KMS-11 (cell line): ENCODE measurements at regions not wholly inside any gene's neighbourhood (a gene's known extent, or its start where the extent isn't known, plus 50 kb on each side); places are given as distances from the start of the nearest gene placed in this dataset.

ENCODE experiments used
- H2AFZ ChIP-seq: fragments of 200-600 bp; sonication (generic); 2 replicates; pipeline ENCODE4 v1.6.1; 2016; ENCODE audit warnings: antibody characterized with exemption, mixed run types, low read depth
- H3K27ac ChIP-seq: fragments of 200-600 bp; sonication (generic); 2 replicates; pipeline ENCODE4 v1.6.1; 2016; ENCODE audit warnings: mild to moderate bottlenecking, mixed run types
- H3K27me3 ChIP-seq: fragments of 200-600 bp; sonication (generic); 2 replicates; pipeline ENCODE4 v1.6.1; 2017; ENCODE audit warnings: mild to moderate bottlenecking, low read depth, mixed run types, moderate library complexity; ENCODE audit not compliant: insufficient read depth
- H3K36me3 ChIP-seq: fragments of 200-600 bp; sonication (generic); 2 replicates; pipeline ENCODE4 v1.6.1; 2017; ENCODE audit warnings: mild to moderate bottlenecking, mixed run types; ENCODE audit not compliant: insufficient read depth
- H3K4me1 ChIP-seq: fragments of 200-600 bp; sonication (generic); 2 replicates; pipeline ENCODE4 v1.6.1; 2016; ENCODE audit warnings: mild to moderate bottlenecking, low read depth, mixed run types; ENCODE audit not compliant: poor library complexity, severe bottlenecking
- H3K4me2 ChIP-seq: fragments of 200-600 bp; sonication (generic); 2 replicates; pipeline ENCODE4 v1.7.0; 2016; ENCODE audit warnings: mild to moderate bottlenecking, mixed run types
- H3K4me3 ChIP-seq: fragments of 200-600 bp; sonication (generic); IDR thresholded peaks from 2 replicates; pipeline ENCODE4 v1.6.1; 2017; ENCODE audit warnings: low read depth, low read length, mixed read lengths; ENCODE audit not compliant: insufficient read depth
- H3K79me2 ChIP-seq: fragments of 200-600 bp; sonication (generic); 2 replicates; pipeline ENCODE4 v1.6.1; 2016; ENCODE audit warnings: low read depth, mixed run types; ENCODE audit not compliant: insufficient read depth
- H3K9ac ChIP-seq: fragments of 200-600 bp; sonication (generic); 2 replicates; pipeline ENCODE4 v1.6.1; 2016; ENCODE audit warnings: mild to moderate bottlenecking, mixed run types
- H4K20me1 ChIP-seq: fragments of 200-600 bp; sonication (generic); 2 replicates; pipeline ENCODE4 v1.6.1; 2016; ENCODE audit warnings: mild to moderate bottlenecking, mixed run types; ENCODE audit not compliant: insufficient read depth
- TF ChIP-seq, protein P1 (sequence below): fragments of 200-600 bp; sonication (generic); conservative IDR thresholded peaks from 2 replicates; pipeline ENCODE4 v1.6.1; 2017; ENCODE audit warnings: low read depth, mild to moderate bottlenecking, antibody characterized with exemption, low read length, moderate library complexity, mixed read lengths

- no peaks in the 10 kb centered on the region for H4K20me1 ChIP-seq
Measured at GRCh38 chr16:82523815-82524214, 103.0 kb upstream of the CDH13 start.

GRCh38 chr16:82522026-82522425, 104.7 kb upstream of the CDH13 start:
- TF ChIP-seq, protein P1, sequence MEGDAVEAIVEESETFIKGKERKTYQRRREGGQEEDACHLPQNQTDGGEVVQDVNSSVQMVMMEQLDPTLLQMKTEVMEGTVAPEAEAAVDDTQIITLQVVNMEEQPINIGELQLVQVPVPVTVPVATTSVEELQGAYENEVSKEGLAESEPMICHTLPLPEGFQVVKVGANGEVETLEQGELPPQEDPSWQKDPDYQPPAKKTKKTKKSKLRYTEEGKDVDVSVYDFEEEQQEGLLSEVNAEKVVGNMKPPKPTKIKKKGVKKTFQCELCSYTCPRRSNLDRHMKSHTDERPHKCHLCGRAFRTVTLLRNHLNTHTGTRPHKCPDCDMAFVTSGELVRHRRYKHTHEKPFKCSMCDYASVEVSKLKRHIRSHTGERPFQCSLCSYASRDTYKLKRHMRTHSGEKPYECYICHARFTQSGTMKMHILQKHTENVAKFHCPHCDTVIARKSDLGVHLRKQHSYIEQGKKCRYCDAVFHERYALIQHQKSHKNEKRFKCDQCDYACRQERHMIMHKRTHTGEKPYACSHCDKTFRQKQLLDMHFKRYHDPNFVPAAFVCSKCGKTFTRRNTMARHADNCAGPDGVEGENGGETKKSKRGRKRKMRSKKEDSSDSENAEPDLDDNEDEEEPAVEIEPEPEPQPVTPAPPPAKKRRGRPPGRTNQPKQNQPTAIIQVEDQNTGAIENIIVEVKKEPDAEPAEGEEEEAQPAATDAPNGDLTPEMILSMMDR = no peak
- no peaks in the 10 kb centered on the region for H4K20me1 ChIP-seq
- H3K79me2 ChIP-seq = no peaks in the 10 kb centered on the region
- no peaks in the 10 kb centered on the region for H3K4me1 ChIP-seq
- H3K9ac ChIP-seq = no peak overlapping the region
- no peaks in the 10 kb centered on the region for H3K27me3 ChIP-seq
- no peak overlapping the region for H3K4me2 ChIP-seq
- H3K27ac ChIP-seq = no peak overlapping the region
- no peak overlapping the region for H2AFZ ChIP-seq
- H3K4me3 ChIP-seq = no peak overlapping the region
- H3K36me3 ChIP-seq = no peaks in the 10 kb centered on the region

More at GRCh38 chr16:82523815-82524214, 103.0 kb upstream of the CDH13 start:
- Histone ChIP-seq H3K36me3 (no peaks in the 10 kb centered on the region), H3K79me2 (no peaks in the 10 kb centered on the region), H3K27ac (no peak overlapping the region), H3K4me2 (no peak overlapping the region), H3K27me3 (no peaks in the 10 kb centered on the region), H3K9ac (no peak overlapping the region), H3K4me1 (no peaks in the 10 kb centered on the region), H3K4me3 (no peak overlapping the region), H2AFZ (no peak overlapping the region)
- TF ChIP-seq, protein P1 = no peak

DNA sequence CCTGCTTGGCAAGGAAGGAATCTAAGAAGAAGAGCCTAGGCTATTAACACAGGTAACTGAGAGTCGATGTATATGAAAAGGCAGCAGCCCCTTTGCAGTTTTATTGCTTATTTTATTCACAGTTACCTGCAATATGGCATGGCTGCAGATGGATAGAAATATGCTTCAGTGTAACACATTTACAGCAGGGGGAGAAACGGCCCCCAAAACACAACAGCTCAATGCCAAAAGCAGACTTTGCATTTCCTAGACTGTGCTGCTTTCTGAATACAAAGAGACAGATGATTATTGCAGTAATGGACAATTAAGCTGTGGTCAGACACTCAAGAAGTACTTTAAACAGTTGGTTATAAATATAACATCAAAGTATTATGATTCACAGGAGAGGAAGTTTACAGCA, 108.0 kb upstream of the CDH13 start:
- H3K4me3 ChIP-seq = no peak overlapping the region
- TF ChIP-seq, protein P1 = no peak

DNA sequence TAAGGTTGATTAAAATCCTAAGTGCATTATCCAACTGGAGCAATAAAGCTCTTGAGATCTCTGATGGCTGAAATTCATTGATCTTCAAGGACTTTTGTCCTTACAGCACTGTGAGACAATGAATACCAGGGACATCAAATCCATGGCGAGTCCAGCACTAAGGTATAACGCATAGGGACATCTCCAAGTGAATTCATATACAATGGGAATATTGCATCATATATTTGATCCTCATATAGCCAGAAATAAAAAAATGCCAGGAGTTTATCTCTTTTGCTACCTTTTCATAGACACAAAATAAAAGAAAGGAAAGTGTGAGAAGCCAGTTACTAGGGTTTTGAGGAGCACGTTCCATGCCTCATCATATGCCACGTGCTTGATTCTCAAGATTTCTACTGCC, 112.5 kb upstream of the CDH13 start:
- Histone ChIP-seq H3K4me1 (no peaks in the 10 kb centered on the region), H3K4me2 (no peak overlapping the region), H3K79me2 (no peaks in the 10 kb centered on the region), H3K4me3 (no peak overlapping the region), H3K27me3 (no peaks in the 10 kb centered on the region), H3K27ac (no peak overlapping the region), H3K36me3 (no peaks in the 10 kb centered on the region), H4K20me1 (no peaks in the 10 kb centered on the region), H2AFZ (no peak overlapping the region), H3K9ac (no peak overlapping the region)
- TF ChIP-seq, protein P1 = no peak

More for the DNA sequence above, 108.0 kb upstream of the CDH13 start:
- Histone ChIP-seq H4K20me1 (no peaks in the 10 kb centered on the region), H3K4me1 (no peaks in the 10 kb centered on the region), H2AFZ (no peak overlapping the region), H3K36me3 (no peaks in the 10 kb centered on the region), H3K4me2 (no peak overlapping the region), H3K79me2 (no peaks in the 10 kb centered on the region), H3K27ac (no peak overlapping the region), H3K9ac (no peak overlapping the region), H3K27me3 (no peaks in the 10 kb centered on the region)

- TF ChIP-seq, protein P1 = no peak
- no peaks in the 10 kb centered on the region for H3K36me3 ChIP-seq
Measured at GRCh38 chr16:82510789-82511305, 115.9 kb upstream of the CDH13 start.

More at GRCh38 chr16:82510789-82511305, 115.9 kb upstream of the CDH13 start:
- no peak overlapping the region for H3K9ac ChIP-seq
- H2AFZ ChIP-seq = no peak overlapping the region
- no peaks in the 10 kb centered on the region for H3K4me1 ChIP-seq
- H3K27me3 ChIP-seq = no peaks in the 10 kb centered on the region
- H4K20me1 ChIP-seq = no peaks in the 10 kb centered on the region
- no peaks in the 10 kb centered on the region for H3K79me2 ChIP-seq
- H3K4me3 ChIP-seq = no peak overlapping the region
- no peak overlapping the region for H3K27ac ChIP-seq
- H3K4me2 ChIP-seq = no peak overlapping the region
